ENCODE measurements at regions not wholly inside any gene's neighbourhood (a gene's known extent, or its start where the extent isn't known, plus 50 kb on each side); places are given as distances from the start of the nearest gene placed in this dataset.

DNA sequence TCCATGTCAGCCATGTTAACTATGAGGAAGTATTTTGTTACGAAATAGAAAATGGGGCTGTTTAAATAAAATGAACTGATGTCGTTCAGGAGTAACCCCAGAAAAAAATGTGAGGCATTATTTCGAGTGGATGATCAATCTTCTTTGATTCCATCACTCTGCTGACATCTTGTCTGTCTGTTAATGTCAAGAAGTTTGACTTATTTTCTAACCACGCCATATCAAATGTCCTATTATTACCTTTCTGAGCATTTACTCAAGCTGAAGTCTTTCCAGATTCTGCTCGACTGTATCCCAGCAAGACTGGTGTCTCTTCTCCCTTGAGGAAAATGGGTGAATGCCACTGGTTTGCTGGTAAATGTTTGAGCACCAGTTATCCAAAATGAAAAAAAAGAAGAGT, 672.9 kb upstream of the SOX11 start:
- TF ChIP-seq, protein P1, sequence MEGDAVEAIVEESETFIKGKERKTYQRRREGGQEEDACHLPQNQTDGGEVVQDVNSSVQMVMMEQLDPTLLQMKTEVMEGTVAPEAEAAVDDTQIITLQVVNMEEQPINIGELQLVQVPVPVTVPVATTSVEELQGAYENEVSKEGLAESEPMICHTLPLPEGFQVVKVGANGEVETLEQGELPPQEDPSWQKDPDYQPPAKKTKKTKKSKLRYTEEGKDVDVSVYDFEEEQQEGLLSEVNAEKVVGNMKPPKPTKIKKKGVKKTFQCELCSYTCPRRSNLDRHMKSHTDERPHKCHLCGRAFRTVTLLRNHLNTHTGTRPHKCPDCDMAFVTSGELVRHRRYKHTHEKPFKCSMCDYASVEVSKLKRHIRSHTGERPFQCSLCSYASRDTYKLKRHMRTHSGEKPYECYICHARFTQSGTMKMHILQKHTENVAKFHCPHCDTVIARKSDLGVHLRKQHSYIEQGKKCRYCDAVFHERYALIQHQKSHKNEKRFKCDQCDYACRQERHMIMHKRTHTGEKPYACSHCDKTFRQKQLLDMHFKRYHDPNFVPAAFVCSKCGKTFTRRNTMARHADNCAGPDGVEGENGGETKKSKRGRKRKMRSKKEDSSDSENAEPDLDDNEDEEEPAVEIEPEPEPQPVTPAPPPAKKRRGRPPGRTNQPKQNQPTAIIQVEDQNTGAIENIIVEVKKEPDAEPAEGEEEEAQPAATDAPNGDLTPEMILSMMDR (IDR thresholded peaks at IDR 0.05; ENCODE audit: insufficient read depth, low read length, poor library complexity, severe bottlenecking) = no peak
- no peak for TF ChIP-seq EZH2phosphoT487 (conservative IDR thresholded peaks at IDR 0.05; ENCODE audit: low read length)
